Uterus (tissue), 3 donors: ENCODE measurements at regions not wholly inside any gene's neighbourhood (a gene's known extent, or its start where the extent isn't known, plus 50 kb on each side); places are given as distances from the start of the nearest gene placed in this dataset.

ENCODE experiments used
- DNase-seq, 2 donors: peaks; one replicate each; pipeline ENCODE4 v3.0.0-alpha.2; 2019 to 2020
- H3K27ac ChIP-seq, 2 donors: fragments of 200-600 bp; sonication (generic); 1 replicate in 1 of 2; 2 replicates in 1 of 2; pipeline ENCODE4 v1.5.1; 2016 to 2018
- H3K27me3 ChIP-seq, 2 donors: fragments of 200-600 bp; sonication (generic); one replicate each; pipeline ENCODE4 v1.5.1; 2018 to 2019; ENCODE audit warnings: control low read depth in 1 of 2
- H3K36me3 ChIP-seq, 2 donors: fragments of 200-600 bp; sonication (generic); one replicate each; pipeline ENCODE4 v1.5.1; 2019; ENCODE audit warnings: control low read depth in 1 of 2
- H3K4me1 ChIP-seq, 2 donors: fragments of 200-600 bp; sonication (generic); one replicate each; pipeline ENCODE4 v1.5.1; 2018 to 2019; ENCODE audit warnings: control low read depth in 1 of 2
- H3K4me3 ChIP-seq, 2 donors: fragments of 200-600 bp; sonication (generic); 1 replicate in 1 of 2; 2 replicates in 1 of 2; pipeline ENCODE4 v1.5.1; 2018 to 2019; ENCODE audit warnings: mild to moderate bottlenecking in 1 of 2
- H3K9me3 ChIP-seq, 2 donors: fragments of 200-600 bp; sonication (generic); one replicate each; pipeline ENCODE4 v1.5.1; 2019; ENCODE audit warnings: control low read depth in 1 of 2
- CTCF ChIP-seq, 4 experiments: fragments of 200-600 bp in 2 of 4; fragments of 450-650 bp in 2 of 4; sonication (generic) in 2 of 4; IDR thresholded peaks; one replicate each; pipeline ENCODE4 v1.5.1; 2016 to 2019; ENCODE audit warnings: antibody characterized with exemption in 4 of 4, mild to moderate bottlenecking in 2 of 4, moderate library complexity in 1 of 4
- POLR2A ChIP-seq, 2 donors: fragments of 450-650 bp; IDR thresholded peaks; one replicate each; pipeline ENCODE4 v1.6.1; 2016; ENCODE audit warnings: antibody characterized with exemption in 2 of 2, mild to moderate bottlenecking in 1 of 2, moderate library complexity in 1 of 2
- intact Hi-C: fragments of 100-400 bp; cut with DNase I; formaldehyde crosslinking; loops from one replicate; pipeline ENCODE4 v1.15.1; 2023; ENCODE audit warnings: low total_unique reads
- donor health status: DM: yes; HTN: yes; CAD: no.

- H3K36me3 ChIP-seq, result no peaks in the 10 kb centered on the region
- intact Hi-C loops, result no loop called here
- no peaks in the 10 kb centered on the region for H3K9me3 ChIP-seq
- no peaks in the 10 kb centered on the region for H3K4me1 ChIP-seq
- DNase-seq, result no peak
- no peak for TF ChIP-seq POLR2A (IDR thresholded peaks at IDR 0.05)
- no peak for TF ChIP-seq CTCF (IDR thresholded peaks at IDR 0.05)
- H3K4me3 ChIP-seq, result no peak overlapping the region
- no peak overlapping the region for H3K27ac ChIP-seq
- no peaks in the 10 kb centered on the region for H3K27me3 ChIP-seq
Observed at GRCh38 chr9:6072865-6073264, 57.4 kb upstream of the RANBP6 start.

- H3K27ac ChIP-seq, result no peak overlapping the region
- H3K27me3 ChIP-seq, result no peaks in the 10 kb centered on the region
- H3K4me3 ChIP-seq, result no peak overlapping the region
- H3K4me1 ChIP-seq, result no peaks in the 10 kb centered on the region
- TF ChIP-seq POLR2A (IDR thresholded peaks at IDR 0.05) (no peak), CTCF (IDR thresholded peaks at IDR 0.05) (no peak)
- no peak for DNase-seq
- no peaks in the 10 kb centered on the region for H3K9me3 ChIP-seq
- intact Hi-C loops, result no loop called here
- H3K36me3 ChIP-seq, result no peaks in the 10 kb centered on the region
Observed at GRCh38 chr9:6072453-6072852, 57.0 kb upstream of the RANBP6 start.

GRCh38 chr9:6068983-6069382 lies 53.6 kb upstream of the RANBP6 start:
- no peak for DNase-seq
- intact Hi-C loops, result no loop called here

GRCh38 chr9:6067426-6067825 lies 52.0 kb upstream of the RANBP6 start:
- no peaks in the 10 kb centered on the region for H3K4me1 ChIP-seq
- H3K9me3 ChIP-seq, result no peaks in the 10 kb centered on the region
- no peaks in the 10 kb centered on the region for H3K36me3 ChIP-seq
- intact Hi-C loops, result no loop called here
- no peak overlapping the region for H3K4me3 ChIP-seq
- no peaks in the 10 kb centered on the region for H3K27me3 ChIP-seq
- no peak for DNase-seq
- TF ChIP-seq POLR2A (IDR thresholded peaks at IDR 0.05) (no peak), CTCF (IDR thresholded peaks at IDR 0.05) (no peak)
- no peak overlapping the region for H3K27ac ChIP-seq

More at GRCh38 chr9:6068983-6069382, 53.6 kb upstream of the RANBP6 start:
- no peak for TF ChIP-seq CTCF (IDR thresholded peaks at IDR 0.05)
- TF ChIP-seq POLR2A (IDR thresholded peaks at IDR 0.05), result no peak
- H3K36me3 ChIP-seq, result no peaks in the 10 kb centered on the region
- no peaks in the 10 kb centered on the region for H3K27me3 ChIP-seq
- no peak overlapping the region for H3K27ac ChIP-seq
- H3K4me3 ChIP-seq, result no peak overlapping the region
- H3K9me3 ChIP-seq, result no peaks in the 10 kb centered on the region
- H3K4me1 ChIP-seq, result no peaks in the 10 kb centered on the region
